HG03469 (cell line): ENCODE measurements at regions not wholly inside any gene's neighbourhood (a gene's known extent, or its start where the extent isn't known, plus 50 kb on each side); places are given as distances from the start of the nearest gene placed in this dataset.

Experiments used
- ATAC-seq: cut with Tn5 transposase; IDR thresholded peaks from one replicate; pipeline ENCODE4 v1.9.1; 2021; ENCODE audit warnings: mild to moderate bottlenecking, moderate library complexity, moderate number of reproducible peaks; ENCODE audit not compliant: unreplicated experiment

- no peak for ATAC-seq
These were observed 109.0 kb downstream of the TLE3 start for GRCh38 chr15:69988541-69989225.

- no peak for ATAC-seq
These were observed 106.9 kb downstream of the TLE3 start for GRCh38 chr15:69990566-69991421.

GRCh38 chr15:69991551-69991980, 106.2 kb downstream of the TLE3 start:
- no peak for ATAC-seq

GRCh38 chr15:69992348-69992747, 105.4 kb downstream of the TLE3 start:
- ATAC-seq: no peak

GRCh38 chr15:69994429-69995205, 103.1 kb downstream of the TLE3 start:
- ATAC-seq: no peak

GRCh38 chr15:69996321-69997160, 101.2 kb downstream of the TLE3 start:
- no peak for ATAC-seq

GRCh38 chr15:69997161-69997485, 100.6 kb downstream of the TLE3 start:
- no peak for ATAC-seq
